H9 (cell line): ENCODE measurements at regions not wholly inside any gene's neighbourhood (a gene's known extent, or its start where the extent isn't known, plus 50 kb on each side); places are given as distances from the start of the nearest gene placed in this dataset.

ENCODE experiments used
- DNase-seq: peaks from one replicate; pipeline ENCODE4 v3.0.0-alpha.2; 2017
- H2AFZ ChIP-seq: one replicate; pipeline ENCODE4 v1.6.1; 2013; ENCODE audit warnings: mild to moderate bottlenecking, low read length, control low read depth, moderate library complexity
- H2AK5ac ChIP-seq: 2 replicates; pipeline ENCODE4 v1.6.1; 2013; ENCODE audit warnings: low read length, control low read depth, mixed read lengths; ENCODE audit not compliant: insufficient read length
- H2BK120ac ChIP-seq: one replicate; pipeline ENCODE4 v1.6.1; 2013; ENCODE audit warnings: low read depth, mild to moderate bottlenecking, low read length, control low read depth, inconsistent platforms; ENCODE audit not compliant: poor library complexity, severe bottlenecking
- H2BK12ac ChIP-seq: 2 replicates; pipeline ENCODE4 v1.6.1; 2013; ENCODE audit warnings: low read length, control low read depth, mixed read lengths, low read depth; ENCODE audit not compliant: insufficient read length
- H2BK15ac ChIP-seq: 2 replicates; pipeline ENCODE4 v1.6.1; 2013; ENCODE audit warnings: low read depth, low read length, control low read depth
- H2BK20ac ChIP-seq: one replicate; pipeline ENCODE4 v1.6.1; 2013; ENCODE audit warnings: low read depth, mild to moderate bottlenecking, low read length, control low read depth, inconsistent platforms; ENCODE audit not compliant: poor library complexity, severe bottlenecking
- H2BK5ac ChIP-seq: 2 replicates; pipeline ENCODE4 v1.6.1; 2013; ENCODE audit warnings: low read length, control low read depth, mixed read lengths; ENCODE audit not compliant: insufficient read length
- H3K14ac ChIP-seq: 2 replicates; pipeline ENCODE4 v1.6.1; 2013; ENCODE audit warnings: low read length, control low read depth; ENCODE audit not compliant: insufficient read depth
- H3K18ac ChIP-seq: 2 replicates; pipeline ENCODE4 v1.6.1; 2013; ENCODE audit warnings: low read depth, mild to moderate bottlenecking, mixed read lengths, low read length, control low read depth; ENCODE audit not compliant: insufficient read length
- H3K23ac ChIP-seq: 2 replicates; pipeline ENCODE4 v1.6.1; 2013; ENCODE audit warnings: low read length, control low read depth, mixed read lengths, low read depth; ENCODE audit not compliant: insufficient read length
- H3K23me2 ChIP-seq: 2 replicates; pipeline ENCODE4 v1.6.1; 2013; ENCODE audit warnings: low read depth, mild to moderate bottlenecking, mixed read lengths, low read length, control low read depth; ENCODE audit not compliant: insufficient read length, poor library complexity, severe bottlenecking
- H3K27ac ChIP-seq: 2 replicates; pipeline ENCODE4 v1.5.1; 2013; ENCODE audit warnings: low read length, control low read depth, mixed read lengths, low read depth; ENCODE audit not compliant: insufficient read length
- H3K27me3 ChIP-seq: 2 replicates; pipeline ENCODE4 v1.6.1; 2013; ENCODE audit warnings: low read length, control low read depth, inconsistent platforms; ENCODE audit not compliant: insufficient read depth
- H3K4ac ChIP-seq: 2 replicates; pipeline ENCODE4 v1.6.1; 2013; ENCODE audit warnings: low read depth, mild to moderate bottlenecking, control low read depth, inconsistent platforms, low read length, moderate library complexity
- H3K4me1 ChIP-seq: 2 replicates; pipeline ENCODE4 v1.6.1; 2013; ENCODE audit warnings: low read length, control low read depth, inconsistent platforms; ENCODE audit not compliant: insufficient read depth
- H3K4me2 ChIP-seq: 2 replicates; pipeline ENCODE4 v1.6.1; 2013; ENCODE audit warnings: low read length, control low read depth, mixed read lengths; ENCODE audit not compliant: insufficient read length, insufficient read depth
- H3K56ac ChIP-seq: 2 replicates; pipeline ENCODE4 v1.6.1; 2013; ENCODE audit warnings: low read depth, mild to moderate bottlenecking, mixed read lengths, low read length, control low read depth; ENCODE audit not compliant: insufficient read length
- H3K79me1 ChIP-seq: 2 replicates; pipeline ENCODE4 v1.6.1; 2013; ENCODE audit warnings: low read depth, mild to moderate bottlenecking, moderate library complexity, low read length, control low read depth, inconsistent platforms; ENCODE audit not compliant: insufficient read depth, poor library complexity, severe bottlenecking
- H3K79me2 ChIP-seq: 2 replicates; pipeline ENCODE4 v1.6.1; 2013; ENCODE audit warnings: low read length, control low read depth, inconsistent platforms; ENCODE audit not compliant: insufficient read depth
- H3K9ac ChIP-seq: 2 replicates; pipeline ENCODE4 v1.6.1; 2013; ENCODE audit warnings: low read length, control low read depth, mixed read lengths; ENCODE audit not compliant: insufficient read length; ENCODE audit errors: extremely low read depth
- H3K9me3 ChIP-seq: one replicate; pipeline ENCODE4 v1.6.1; 2013; ENCODE audit warnings: low read depth, low read length, inconsistent platforms; ENCODE audit not compliant: control insufficient read depth
- H3T11ph ChIP-seq: one replicate; pipeline ENCODE4 v1.6.1; 2013; ENCODE audit warnings: mild to moderate bottlenecking, low read length, control low read depth, inconsistent platforms
- H4K20me1 ChIP-seq: one replicate; pipeline ENCODE4 v1.6.1; 2013; ENCODE audit not compliant: control insufficient read depth, insufficient read length, insufficient read depth
- H4K5ac ChIP-seq: 2 replicates; pipeline ENCODE4 v1.6.1; 2013; ENCODE audit warnings: low read depth, mild to moderate bottlenecking, mixed read lengths, low read length, control low read depth; ENCODE audit not compliant: insufficient read length
- H4K8ac ChIP-seq: replicated peaks from 2 replicates; pipeline ENCODE4 v1.6.1; 2013; ENCODE audit warnings: low read length, control low read depth, mixed read lengths, low read depth; ENCODE audit not compliant: insufficient read length
- H4K91ac ChIP-seq: 2 replicates; pipeline ENCODE4 v1.6.1; 2013; ENCODE audit warnings: low read depth, mild to moderate bottlenecking, moderate library complexity, mixed read lengths, low read length, control low read depth; ENCODE audit not compliant: insufficient read length
- H3K27ac Mint-ChIP-seq, 3 experiments: 2 replicates in 2 of 3; 3 replicates in 1 of 3; pipeline ENCODE4 v1.8.0; 2020 to 2021; ENCODE audit warnings: mixed read lengths in 3 of 3, mild to moderate bottlenecking in 1 of 3, moderate library complexity in 1 of 3
- H3K27me3 Mint-ChIP-seq: 2 replicates; pipeline ENCODE4 v1.8.0; 2021; ENCODE audit warnings: low read depth, mild to moderate bottlenecking, moderate library complexity, mixed read lengths
- H3K36me3 Mint-ChIP-seq, 3 experiments: 2 replicates in 2 of 3; 3 replicates in 1 of 3; pipeline ENCODE4 v1.8.0; 2020 to 2021; ENCODE audit warnings: low read depth in 3 of 3, mixed read lengths in 3 of 3; ENCODE audit not compliant: insufficient read depth in 1 of 3
- H3K4me1 Mint-ChIP-seq, 2 experiments: 2 replicates each; pipeline ENCODE4 v1.8.0; 2020; ENCODE audit warnings: mixed read lengths in 2 of 2
- H3K4me3 Mint-ChIP-seq, 2 experiments: 2 replicates in 1 of 2; 3 replicates in 1 of 2; pipeline ENCODE4 v1.8.0; 2020 to 2021; ENCODE audit warnings: mild to moderate bottlenecking in 2 of 2, mixed read lengths in 2 of 2, moderate library complexity in 1 of 2
- H3K9me3 Mint-ChIP-seq, 2 experiments: 2 replicates in 1 of 2; 3 replicates in 1 of 2; pipeline ENCODE4 v1.8.0; 2020; ENCODE audit warnings: mild to moderate bottlenecking in 2 of 2, mixed read lengths in 2 of 2, moderate library complexity in 1 of 2
- CTCF ChIP-seq: fragments of 200-600 bp; sonication (generic); conservative IDR thresholded peaks from 3 replicates; pipeline ENCODE4 v1.8.0; 2021; ENCODE audit warnings: antibody characterized with exemption, mild to moderate bottlenecking
- WGBS: extraction: QIAGEN DNeasy Blood & Tissue Kit; methylation state at CpG from one replicate; pipeline ENCODE4 v1.1.7; 2013; ENCODE audit warnings: missing lambda C conversion rate, low lambda C conversion rate, mixed read lengths; ENCODE audit not compliant: insufficient read length; ENCODE audit errors: extremely low coverage; 5-methylcytosine and 5-hydroxymethylcytosine counted together

GRCh38 chr1:119260506-119260905 is 108.1 kb upstream of the HAO2 start:
- Mint-ChIP-seq H3K27me3 (no peaks in the 10 kb centered on the region; the same call in 1 of the 2 replicates), H3K27ac (no peak overlapping the region), H3K9me3 (peaks cover 2 to 3% of the 10 kb centered on the region in 2 experiments; a peak in 3 of 5 replicates), H3K36me3 (peaks cover 0 to 1% (median 0%) of the 10 kb centered on the region in 3 experiments; a peak in 2 of 7 replicates), H3K4me1 (no peaks in the 10 kb centered on the region), H3K4me3 (no peak overlapping the region)
- H3K9ac ChIP-seq, result no peak overlapping the region
- WGBS, result no CpG with 5 or more reads among the region's 5 CpGs
- H3K79me1 ChIP-seq, result no peaks in the 10 kb centered on the region
- H2BK120ac ChIP-seq, result no peak overlapping the region
- no peak for TF ChIP-seq CTCF
- no peak overlapping the region for H2AK5ac ChIP-seq
- H3K79me2 ChIP-seq, result no peaks in the 10 kb centered on the region
- H4K91ac ChIP-seq, result no peak overlapping the region
- no peak overlapping the region for H2AFZ ChIP-seq
- H3K14ac ChIP-seq, result no peak overlapping the region
- no peak overlapping the region for H3K4me2 ChIP-seq
- DNase-seq, result no peak
- H2BK12ac ChIP-seq, result no peak overlapping the region
- H3K27me3 ChIP-seq, result no peaks in the 10 kb centered on the region
- no peak overlapping the region for H4K5ac ChIP-seq
- H3K27ac ChIP-seq, result no peak overlapping the region
- H3K56ac ChIP-seq, result no peak overlapping the region
- H2BK5ac ChIP-seq, result no peak overlapping the region
- H3K23ac ChIP-seq, result no peak overlapping the region
- no peaks in the 10 kb centered on the region for H3K9me3 ChIP-seq
- H3K4ac ChIP-seq, result no peak overlapping the region
- H3K18ac ChIP-seq, result no peak overlapping the region
- H4K8ac ChIP-seq, result no peak overlapping the region
- H3K23me2 ChIP-seq, result no peaks in the 10 kb centered on the region
- no peak overlapping the region for H2BK15ac ChIP-seq
- no peaks in the 10 kb centered on the region for H3K4me1 ChIP-seq
- no peaks in the 10 kb centered on the region for H4K20me1 ChIP-seq
- no peak overlapping the region for H3T11ph ChIP-seq
- no peak overlapping the region for H2BK20ac ChIP-seq
